H9 (cell line): ENCODE measurements at regions not wholly inside any gene's neighbourhood (a gene's known extent, or its start where the extent isn't known, plus 50 kb on each side); places are given as distances from the start of the nearest gene placed in this dataset.

Experiments
- DNase-seq: peaks from one replicate; pipeline ENCODE4 v3.0.0-alpha.2; 2017
- H2AFZ ChIP-seq: one replicate; pipeline ENCODE4 v1.6.1; 2013; ENCODE audit warnings: mild to moderate bottlenecking, low read length, control low read depth, moderate library complexity
- H2AK5ac ChIP-seq: 2 replicates; pipeline ENCODE4 v1.6.1; 2013; ENCODE audit warnings: low read length, control low read depth, mixed read lengths; ENCODE audit not compliant: insufficient read length
- H2BK120ac ChIP-seq: one replicate; pipeline ENCODE4 v1.6.1; 2013; ENCODE audit warnings: low read depth, mild to moderate bottlenecking, low read length, control low read depth, inconsistent platforms; ENCODE audit not compliant: poor library complexity, severe bottlenecking
- H2BK12ac ChIP-seq: 2 replicates; pipeline ENCODE4 v1.6.1; 2013; ENCODE audit warnings: low read length, control low read depth, mixed read lengths, low read depth; ENCODE audit not compliant: insufficient read length
- H2BK15ac ChIP-seq: 2 replicates; pipeline ENCODE4 v1.6.1; 2013; ENCODE audit warnings: low read depth, low read length, control low read depth
- H2BK20ac ChIP-seq: one replicate; pipeline ENCODE4 v1.6.1; 2013; ENCODE audit warnings: low read depth, mild to moderate bottlenecking, low read length, control low read depth, inconsistent platforms; ENCODE audit not compliant: poor library complexity, severe bottlenecking
- H2BK5ac ChIP-seq: 2 replicates; pipeline ENCODE4 v1.6.1; 2013; ENCODE audit warnings: low read length, control low read depth, mixed read lengths; ENCODE audit not compliant: insufficient read length
- H3K14ac ChIP-seq: 2 replicates; pipeline ENCODE4 v1.6.1; 2013; ENCODE audit warnings: low read length, control low read depth; ENCODE audit not compliant: insufficient read depth
- H3K18ac ChIP-seq: 2 replicates; pipeline ENCODE4 v1.6.1; 2013; ENCODE audit warnings: low read depth, mild to moderate bottlenecking, mixed read lengths, low read length, control low read depth; ENCODE audit not compliant: insufficient read length
- H3K23ac ChIP-seq: 2 replicates; pipeline ENCODE4 v1.6.1; 2013; ENCODE audit warnings: low read length, control low read depth, mixed read lengths, low read depth; ENCODE audit not compliant: insufficient read length
- H3K23me2 ChIP-seq: 2 replicates; pipeline ENCODE4 v1.6.1; 2013; ENCODE audit warnings: low read depth, mild to moderate bottlenecking, mixed read lengths, low read length, control low read depth; ENCODE audit not compliant: insufficient read length, poor library complexity, severe bottlenecking
- H3K27ac ChIP-seq: 2 replicates; pipeline ENCODE4 v1.5.1; 2013; ENCODE audit warnings: low read length, control low read depth, mixed read lengths, low read depth; ENCODE audit not compliant: insufficient read length
- H3K27me3 ChIP-seq: 2 replicates; pipeline ENCODE4 v1.6.1; 2013; ENCODE audit warnings: low read length, control low read depth, inconsistent platforms; ENCODE audit not compliant: insufficient read depth
- H3K4ac ChIP-seq: 2 replicates; pipeline ENCODE4 v1.6.1; 2013; ENCODE audit warnings: low read depth, mild to moderate bottlenecking, control low read depth, inconsistent platforms, low read length, moderate library complexity
- H3K4me1 ChIP-seq: 2 replicates; pipeline ENCODE4 v1.6.1; 2013; ENCODE audit warnings: low read length, control low read depth, inconsistent platforms; ENCODE audit not compliant: insufficient read depth
- H3K4me2 ChIP-seq: 2 replicates; pipeline ENCODE4 v1.6.1; 2013; ENCODE audit warnings: low read length, control low read depth, mixed read lengths; ENCODE audit not compliant: insufficient read length, insufficient read depth
- H3K56ac ChIP-seq: 2 replicates; pipeline ENCODE4 v1.6.1; 2013; ENCODE audit warnings: low read depth, mild to moderate bottlenecking, mixed read lengths, low read length, control low read depth; ENCODE audit not compliant: insufficient read length
- H3K79me1 ChIP-seq: 2 replicates; pipeline ENCODE4 v1.6.1; 2013; ENCODE audit warnings: low read depth, mild to moderate bottlenecking, moderate library complexity, low read length, control low read depth, inconsistent platforms; ENCODE audit not compliant: insufficient read depth, poor library complexity, severe bottlenecking
- H3K79me2 ChIP-seq: 2 replicates; pipeline ENCODE4 v1.6.1; 2013; ENCODE audit warnings: low read length, control low read depth, inconsistent platforms; ENCODE audit not compliant: insufficient read depth
- H3K9ac ChIP-seq: 2 replicates; pipeline ENCODE4 v1.6.1; 2013; ENCODE audit warnings: low read length, control low read depth, mixed read lengths; ENCODE audit not compliant: insufficient read length; ENCODE audit errors: extremely low read depth
- H3K9me3 ChIP-seq: one replicate; pipeline ENCODE4 v1.6.1; 2013; ENCODE audit warnings: low read depth, low read length, inconsistent platforms; ENCODE audit not compliant: control insufficient read depth
- H3T11ph ChIP-seq: one replicate; pipeline ENCODE4 v1.6.1; 2013; ENCODE audit warnings: mild to moderate bottlenecking, low read length, control low read depth, inconsistent platforms
- H4K20me1 ChIP-seq: one replicate; pipeline ENCODE4 v1.6.1; 2013; ENCODE audit not compliant: control insufficient read depth, insufficient read length, insufficient read depth
- H4K5ac ChIP-seq: 2 replicates; pipeline ENCODE4 v1.6.1; 2013; ENCODE audit warnings: low read depth, mild to moderate bottlenecking, mixed read lengths, low read length, control low read depth; ENCODE audit not compliant: insufficient read length
- H4K8ac ChIP-seq: replicated peaks from 2 replicates; pipeline ENCODE4 v1.6.1; 2013; ENCODE audit warnings: low read length, control low read depth, mixed read lengths, low read depth; ENCODE audit not compliant: insufficient read length
- H4K91ac ChIP-seq: 2 replicates; pipeline ENCODE4 v1.6.1; 2013; ENCODE audit warnings: low read depth, mild to moderate bottlenecking, moderate library complexity, mixed read lengths, low read length, control low read depth; ENCODE audit not compliant: insufficient read length
- H3K27ac Mint-ChIP-seq, 3 experiments: 2 replicates in 2 of 3; 3 replicates in 1 of 3; pipeline ENCODE4 v1.8.0; 2020 to 2021; ENCODE audit warnings: mixed read lengths in 3 of 3, mild to moderate bottlenecking in 1 of 3, moderate library complexity in 1 of 3
- H3K27me3 Mint-ChIP-seq: 2 replicates; pipeline ENCODE4 v1.8.0; 2021; ENCODE audit warnings: low read depth, mild to moderate bottlenecking, moderate library complexity, mixed read lengths
- H3K36me3 Mint-ChIP-seq, 3 experiments: 2 replicates in 2 of 3; 3 replicates in 1 of 3; pipeline ENCODE4 v1.8.0; 2020 to 2021; ENCODE audit warnings: low read depth in 3 of 3, mixed read lengths in 3 of 3; ENCODE audit not compliant: insufficient read depth in 1 of 3
- H3K4me1 Mint-ChIP-seq, 2 experiments: 2 replicates each; pipeline ENCODE4 v1.8.0; 2020; ENCODE audit warnings: mixed read lengths in 2 of 2
- H3K4me3 Mint-ChIP-seq, 2 experiments: 2 replicates in 1 of 2; 3 replicates in 1 of 2; pipeline ENCODE4 v1.8.0; 2020 to 2021; ENCODE audit warnings: mild to moderate bottlenecking in 2 of 2, mixed read lengths in 2 of 2, moderate library complexity in 1 of 2
- H3K9me3 Mint-ChIP-seq, 2 experiments: 2 replicates in 1 of 2; 3 replicates in 1 of 2; pipeline ENCODE4 v1.8.0; 2020; ENCODE audit warnings: mild to moderate bottlenecking in 2 of 2, mixed read lengths in 2 of 2, moderate library complexity in 1 of 2
- CTCF ChIP-seq: fragments of 200-600 bp; sonication (generic); conservative IDR thresholded peaks from 3 replicates; pipeline ENCODE4 v1.8.0; 2021; ENCODE audit warnings: antibody characterized with exemption, mild to moderate bottlenecking
- WGBS: extraction: QIAGEN DNeasy Blood & Tissue Kit; methylation state at CpG from one replicate; pipeline ENCODE4 v1.1.7; 2013; ENCODE audit warnings: missing lambda C conversion rate, low lambda C conversion rate, mixed read lengths; ENCODE audit not compliant: insufficient read length; ENCODE audit errors: extremely low coverage; 5-methylcytosine and 5-hydroxymethylcytosine counted together

GRCh38 chr2:217370391-217370790, 510.5 kb upstream of the TNP1 start:
- Histone ChIP-seq H3K4me1 (no peaks in the 10 kb centered on the region), H3K79me1 (no peaks in the 10 kb centered on the region), H2BK20ac (no peak overlapping the region), H4K8ac (no peak overlapping the region), H3T11ph (no peak overlapping the region), H2BK5ac (no peak overlapping the region), H2BK12ac (no peak overlapping the region), H3K14ac (no peak overlapping the region), H3K56ac (no peak overlapping the region), H4K5ac (no peak overlapping the region), H3K9me3 (no peaks in the 10 kb centered on the region), H3K27me3 (no peaks in the 10 kb centered on the region; the same call in 1 of the 2 replicates), H3K18ac (no peak overlapping the region), H4K91ac (no peak overlapping the region), H3K4ac (no peak overlapping the region), H2BK15ac (no peak overlapping the region), H3K79me2 (no peaks in the 10 kb centered on the region), H2BK120ac (no peak overlapping the region), H3K9ac (no peak overlapping the region), H3K23ac (no peak overlapping the region), H4K20me1 (no peaks in the 10 kb centered on the region), H2AK5ac (no peak overlapping the region), H3K23me2 (no peaks in the 10 kb centered on the region), H3K27ac (no peak overlapping the region), H2AFZ (no peak overlapping the region), H3K4me2 (no peak overlapping the region)
- DNase-seq: no peak
- Mint-ChIP-seq H3K9me3 (no peaks in the 10 kb centered on the region; a peak in 1 of 5 replicates), H3K36me3 (no peaks in the 10 kb centered on the region), H3K4me3 (no peak overlapping the region), H3K27me3 (peaks cover 18% of the 10 kb centered on the region), H3K27ac (no peak overlapping the region), H3K4me1 (peaks cover 8 to 10% of the 10 kb centered on the region in 2 experiments)
- TF ChIP-seq CTCF: no peak
- no CpG with 5 or more reads among the region's 5 CpGs for WGBS
